ENCODE measurements at regions not wholly inside any gene's neighbourhood (a gene's known extent, or its start where the extent isn't known, plus 50 kb on each side); places are given as distances from the start of the nearest gene placed in this dataset.

GRCh38 chr20:12110274-12110673 lies 192.6 kb downstream of the BTBD3 start:
- no peak overlapping the region for H3K27ac Mint-ChIP-seq

DNA sequence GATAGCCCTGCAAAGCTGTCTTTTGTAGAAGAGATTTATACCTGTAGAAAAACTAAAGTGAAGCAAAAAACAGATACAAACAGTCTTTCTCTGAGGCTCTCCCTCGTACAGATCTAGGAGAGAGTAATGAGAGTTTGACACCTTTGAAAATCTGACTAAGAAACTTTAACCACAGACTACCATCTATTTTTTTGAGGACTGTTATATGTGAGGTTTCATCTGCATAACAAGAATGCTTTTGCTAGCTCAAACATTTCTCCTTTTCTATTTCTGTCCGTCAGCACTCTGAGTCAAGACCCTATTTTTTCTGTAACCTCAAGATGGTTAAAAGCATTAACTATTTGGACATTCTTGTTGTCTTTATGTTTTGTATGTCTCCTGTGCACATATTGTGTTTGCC lies 193.0 kb downstream of the BTBD3 start:
- Histone ChIP-seq H3K27me3 (no peaks in the 10 kb centered on the region), H4K20me1 (ENCODE audit: low read depth) (no peaks in the 10 kb centered on the region), H3K4me3 (no peak overlapping the region), H3K36me3 (no peaks in the 10 kb centered on the region), H3K27ac (no peak overlapping the region), H2AFZ (replicated peaks) (no peak overlapping the region), H3K79me2 (ENCODE audit: low read depth) (no peaks in the 10 kb centered on the region), H3K4me1 (no peaks in the 10 kb centered on the region), H3F3A (ENCODE audit: low read depth) (no peaks in the 10 kb centered on the region), H3K9me3 (ENCODE audit: low read depth) (no peaks in the 10 kb centered on the region), H3K9ac (no peak overlapping the region), H3K4me2 (no peak overlapping the region)
- no peak overlapping the region for H3K4me3 Mint-ChIP-seq
- no peaks in the 10 kb centered on the region for H3K4me1 Mint-ChIP-seq
- H3K9me3 Mint-ChIP-seq, result peaks cover 5% of the 10 kb centered on the region
- TF ChIP-seq, protein P1, sequence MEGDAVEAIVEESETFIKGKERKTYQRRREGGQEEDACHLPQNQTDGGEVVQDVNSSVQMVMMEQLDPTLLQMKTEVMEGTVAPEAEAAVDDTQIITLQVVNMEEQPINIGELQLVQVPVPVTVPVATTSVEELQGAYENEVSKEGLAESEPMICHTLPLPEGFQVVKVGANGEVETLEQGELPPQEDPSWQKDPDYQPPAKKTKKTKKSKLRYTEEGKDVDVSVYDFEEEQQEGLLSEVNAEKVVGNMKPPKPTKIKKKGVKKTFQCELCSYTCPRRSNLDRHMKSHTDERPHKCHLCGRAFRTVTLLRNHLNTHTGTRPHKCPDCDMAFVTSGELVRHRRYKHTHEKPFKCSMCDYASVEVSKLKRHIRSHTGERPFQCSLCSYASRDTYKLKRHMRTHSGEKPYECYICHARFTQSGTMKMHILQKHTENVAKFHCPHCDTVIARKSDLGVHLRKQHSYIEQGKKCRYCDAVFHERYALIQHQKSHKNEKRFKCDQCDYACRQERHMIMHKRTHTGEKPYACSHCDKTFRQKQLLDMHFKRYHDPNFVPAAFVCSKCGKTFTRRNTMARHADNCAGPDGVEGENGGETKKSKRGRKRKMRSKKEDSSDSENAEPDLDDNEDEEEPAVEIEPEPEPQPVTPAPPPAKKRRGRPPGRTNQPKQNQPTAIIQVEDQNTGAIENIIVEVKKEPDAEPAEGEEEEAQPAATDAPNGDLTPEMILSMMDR (IDR thresholded peaks at IDR 0.05), result no peak
- no peak for TF ChIP-seq EZH2phosphoT487 (IDR thresholded peaks at IDR 0.05)
- TF ChIP-seq EZH2 (IDR thresholded peaks at IDR 0.05), result no peak
- H3K27ac Mint-ChIP-seq, result no peak overlapping the region
- H3K27me3 Mint-ChIP-seq (ENCODE audit: insufficient read depth, low read depth), result no peaks in the 10 kb centered on the region
- no peak for DNase-seq (ENCODE audit: low spot score)
- H3K36me3 Mint-ChIP-seq, result no peaks in the 10 kb centered on the region

More at GRCh38 chr20:12110274-12110673, 192.6 kb downstream of the BTBD3 start:
- Histone ChIP-seq H3K27ac (no peak overlapping the region), H4K20me1 (ENCODE audit: low read depth) (no peaks in the 10 kb centered on the region), H3K4me2 (no peak overlapping the region), H2AFZ (replicated peaks) (no peak overlapping the region), H3F3A (ENCODE audit: low read depth) (no peaks in the 10 kb centered on the region), H3K36me3 (no peaks in the 10 kb centered on the region), H3K9me3 (ENCODE audit: low read depth) (no peaks in the 10 kb centered on the region), H3K27me3 (no peaks in the 10 kb centered on the region), H3K79me2 (ENCODE audit: low read depth) (no peaks in the 10 kb centered on the region), H3K4me3 (no peak overlapping the region), H3K4me1 (no peaks in the 10 kb centered on the region), H3K9ac (no peak overlapping the region)
- Mint-ChIP-seq H3K9me3 (peaks cover 5% of the 10 kb centered on the region), H3K4me3 (no peak overlapping the region), H3K36me3 (no peaks in the 10 kb centered on the region), H3K4me1 (no peaks in the 10 kb centered on the region), H3K27me3 (ENCODE audit: insufficient read depth, low read depth) (no peaks in the 10 kb centered on the region)
- DNase-seq (ENCODE audit: low spot score), result no peak
- TF ChIP-seq, protein P1 (IDR thresholded peaks at IDR 0.05), result no peak
- no peak for TF ChIP-seq EZH2 (IDR thresholded peaks at IDR 0.05)
- TF ChIP-seq EZH2phosphoT487 (IDR thresholded peaks at IDR 0.05), result no peak

DNA sequence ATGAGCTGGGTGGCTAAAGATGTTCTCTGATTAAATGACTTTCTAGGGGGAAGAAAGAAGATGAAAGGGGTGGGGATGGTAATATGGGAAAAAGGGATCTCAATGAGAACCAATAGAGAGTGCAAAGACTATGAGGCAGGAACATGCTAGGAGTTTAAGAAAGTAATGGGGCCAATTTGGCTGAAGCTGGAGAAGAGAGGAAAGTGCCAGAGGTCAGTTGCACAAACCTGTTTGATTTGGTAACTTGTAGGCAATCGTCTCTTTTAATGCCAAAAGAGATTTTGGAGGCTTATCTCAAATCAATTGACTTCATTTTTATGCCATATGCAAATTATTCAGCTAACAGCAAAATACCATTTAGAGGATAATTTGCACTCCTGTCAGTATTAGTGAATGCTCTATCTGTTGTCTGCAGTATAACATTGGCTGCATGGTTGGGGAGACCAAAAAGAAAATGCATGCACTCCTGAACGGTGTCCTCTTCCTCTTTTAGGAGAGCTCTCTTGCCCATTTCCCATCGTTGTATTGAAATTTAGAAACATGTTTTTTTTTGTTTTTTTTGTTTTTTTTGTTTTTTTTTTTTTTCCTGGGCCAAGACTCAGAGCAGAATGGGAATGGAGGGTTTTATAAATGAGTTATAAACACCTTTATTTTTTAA lies 193.9 kb downstream of the BTBD3 start:
- H4K20me1 ChIP-seq (ENCODE audit: low read depth), result no peaks in the 10 kb centered on the region
- no peaks in the 10 kb centered on the region for H3K36me3 ChIP-seq
- Mint-ChIP-seq H3K27me3 (ENCODE audit: insufficient read depth, low read depth) (no peaks in the 10 kb centered on the region), H3K4me3 (no peak overlapping the region), H3K36me3 (no peaks in the 10 kb centered on the region), H3K4me1 (no peaks in the 10 kb centered on the region), H3K27ac (no peak overlapping the region), H3K9me3 (peaks cover 5% of the 10 kb centered on the region)
- no peak for DNase-seq (ENCODE audit: low spot score)
- no peaks in the 10 kb centered on the region for H3K79me2 ChIP-seq (ENCODE audit: low read depth)
- H3K4me2 ChIP-seq, result no peak overlapping the region
- TF ChIP-seq, protein P1 (IDR thresholded peaks at IDR 0.05), result no peak
- H3K4me3 ChIP-seq, result no peak overlapping the region
- H2AFZ ChIP-seq (replicated peaks), result no peak overlapping the region
- no peaks in the 10 kb centered on the region for H3F3A ChIP-seq (ENCODE audit: low read depth)
- H3K9ac ChIP-seq, result no peak overlapping the region
- H3K4me1 ChIP-seq, result no peaks in the 10 kb centered on the region
- no peaks in the 10 kb centered on the region for H3K9me3 ChIP-seq (ENCODE audit: low read depth)
- no peaks in the 10 kb centered on the region for H3K27me3 ChIP-seq
- H3K27ac ChIP-seq, result no peak overlapping the region
